ENCODE measurements at regions not wholly inside any gene's neighbourhood (a gene's known extent, or its start where the extent isn't known, plus 50 kb on each side); places are given as distances from the start of the nearest gene placed in this dataset.

DNA sequence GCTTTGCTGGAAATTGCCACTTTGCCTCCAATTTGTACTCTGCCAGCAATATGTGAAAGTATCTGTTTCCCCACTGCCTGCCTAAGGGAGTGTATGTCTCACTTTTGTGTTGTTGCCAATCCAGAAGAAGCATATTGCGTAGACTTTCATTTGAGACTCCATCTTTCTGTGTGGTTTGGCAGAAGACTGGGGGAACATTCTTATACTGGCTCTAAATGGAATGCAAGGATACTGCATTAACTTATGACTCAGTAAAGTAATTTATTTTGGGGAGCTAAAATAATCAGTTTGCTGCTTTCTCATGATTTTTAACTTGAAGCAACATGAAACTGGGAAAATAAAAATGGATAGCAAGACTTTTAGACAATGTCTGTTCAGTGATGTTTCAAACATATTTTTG, 107.7 kb upstream of the TMPRSS2 start:
- Histone ChIP-seq H3K27ac (replicated peaks) (no peak overlapping the region), H3K4me3 (replicated peaks; ENCODE audit: insufficient read depth, low read length) (no peak overlapping the region), H3K27me3 (ENCODE audit: insufficient read depth, poor library complexity, severe bottlenecking) (peaks cover 3% of the 10 kb centered on the region)
- TF ChIP-seq POLR2AphosphoS5 (IDR thresholded peaks at IDR 0.05; ENCODE audit: low read depth) (no peak), SPI1 (IDR thresholded peaks at IDR 0.05; ENCODE audit: borderline replicate concordance, low read depth) (no peak), CTCF (IDR thresholded peaks at IDR 0.05; ENCODE audit: insufficient read depth, low read length) (no peak), REST (IDR thresholded peaks at IDR 0.05; ENCODE audit: insufficient replicate concordance, low read depth) (no peak), GABPA (IDR thresholded peaks at IDR 0.05; ENCODE audit: low read depth) (no peak)
- no peak for DNase-seq (ENCODE audit: low read depth in 1 of 2, low spot score in 1 of 2)

- no peak for DNase-seq (ENCODE audit: low read depth in 1 of 2, low spot score in 1 of 2)
- Histone ChIP-seq H3K27me3 (ENCODE audit: insufficient read depth, poor library complexity, severe bottlenecking) (peaks cover 3% of the 10 kb centered on the region), H3K27ac (replicated peaks) (no peak overlapping the region), H3K4me3 (replicated peaks; ENCODE audit: insufficient read depth, low read length) (no peak overlapping the region)
- TF ChIP-seq REST (IDR thresholded peaks at IDR 0.05; ENCODE audit: insufficient replicate concordance, low read depth), result no peak
- TF ChIP-seq GABPA (IDR thresholded peaks at IDR 0.05; ENCODE audit: low read depth), result no peak
- TF ChIP-seq SPI1 (IDR thresholded peaks at IDR 0.05; ENCODE audit: borderline replicate concordance, low read depth), result no peak
- TF ChIP-seq POLR2AphosphoS5 (IDR thresholded peaks at IDR 0.05; ENCODE audit: low read depth), result no peak
- TF ChIP-seq CTCF (IDR thresholded peaks at IDR 0.05; ENCODE audit: insufficient read depth, low read length), result no peak
These were observed 106.6 kb upstream of the TMPRSS2 start for GRCh38 chr21:41614511-41614910.

DNA sequence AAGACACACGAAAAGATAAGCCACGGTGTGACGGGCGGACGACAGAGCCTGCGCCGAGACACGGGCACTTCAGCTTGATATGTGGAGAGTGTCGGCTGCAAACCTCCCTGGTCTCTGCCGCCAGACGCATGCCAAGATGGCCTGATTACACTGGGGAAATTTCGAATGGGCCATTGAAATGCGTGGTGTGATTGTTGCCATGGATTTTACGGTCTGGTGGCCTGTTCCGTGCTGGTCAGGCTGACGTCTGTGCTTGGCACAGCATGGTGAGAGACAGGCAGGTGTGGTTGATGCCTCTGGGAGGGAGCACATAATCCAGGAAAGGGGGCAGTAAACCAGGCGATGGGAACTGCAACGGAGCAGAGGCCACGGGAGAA, 105.6 kb upstream of the TMPRSS2 start:
- H3K27me3 ChIP-seq (ENCODE audit: insufficient read depth, poor library complexity, severe bottlenecking), result peaks cover 3% of the 10 kb centered on the region
- H3K27ac ChIP-seq (replicated peaks), result no peak overlapping the region
- no peak overlapping the region for H3K4me3 ChIP-seq (replicated peaks; ENCODE audit: insufficient read depth, low read length)
- TF ChIP-seq REST (IDR thresholded peaks at IDR 0.05; ENCODE audit: insufficient replicate concordance, low read depth) (no peak), POLR2AphosphoS5 (IDR thresholded peaks at IDR 0.05; ENCODE audit: low read depth) (no peak), GABPA (IDR thresholded peaks at IDR 0.05; ENCODE audit: low read depth) (no peak)
- DNase-seq (ENCODE audit: low read depth in 1 of 2, low spot score in 1 of 2), result no peak
